ENCODE measurements at regions not wholly inside any gene's neighbourhood (a gene's known extent, or its start where the extent isn't known, plus 50 kb on each side); places are given as distances from the start of the nearest gene placed in this dataset.

DNA sequence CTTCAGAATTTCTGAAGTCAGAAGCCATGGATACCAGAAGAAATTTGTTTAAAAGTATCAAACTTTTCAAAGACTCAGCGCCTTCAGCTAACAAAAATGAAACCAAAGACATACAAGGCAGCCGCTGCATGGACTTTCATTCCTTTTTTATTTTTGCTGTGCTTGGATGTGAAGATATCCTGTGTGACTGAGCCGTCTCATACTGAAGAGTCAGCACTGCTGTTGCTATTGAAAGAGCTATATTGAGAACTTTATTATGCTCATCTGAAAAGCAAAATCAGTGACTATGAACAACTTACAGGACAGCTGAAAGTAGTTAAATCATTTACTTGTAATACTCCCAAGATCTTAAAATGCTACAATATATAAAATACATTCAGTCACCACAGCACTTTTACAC, 809.2 kb downstream of the NXPH1 start:
- TF ChIP-seq CTCF (conservative IDR thresholded peaks at IDR 0.05 in 1 of 2, IDR thresholded peaks at IDR 0.05 in 1 of 2; ENCODE audit: extremely low read depth in 1 of 2, insufficient read depth in 1 of 2, low read depth in 1 of 2, low read length in 2 of 2), result no peak
- TF ChIP-seq EZH2 (IDR thresholded peaks at IDR 0.05; ENCODE audit: borderline replicate concordance, low read length), result no peak

Measured in mammary epithelial cell (primary cell).